Spleen (tissue), 7 donors: ENCODE measurements at regions not wholly inside any gene's neighbourhood (a gene's known extent, or its start where the extent isn't known, plus 50 kb on each side); places are given as distances from the start of the nearest gene placed in this dataset.
"Not testable (repeated sequence)": the region's sequence is repeated elsewhere in the genome, so short reads cannot be mapped to it uniquely, and the experiment has no call there.

Source experiments
- POLR2A ChIP-seq, 3 donors: fragments of 450-650 bp; IDR thresholded peaks; one replicate each; pipeline ENCODE4 v1.5.1; 2017; ENCODE audit warnings: antibody characterized with exemption in 3 of 3, mild to moderate bottlenecking in 1 of 3
- TF ChIP-seq, protein P1 (sequence below), 11 experiments: fragments of 200-600 bp in 7 of 11; fragments of 450-650 bp in 4 of 11; sonication (generic) in 4 of 11; IDR thresholded peaks in 8 of 11; conservative IDR thresholded peaks in 3 of 11; 1 replicate in 7 of 11; 2 replicates in 4 of 11; pipeline versions ENCODE4 v1.4.0 to v1.8.0; 2016 to 2021; ENCODE audit warnings: antibody characterized with exemption in 11 of 11, inconsistent platforms in 4 of 11, mild to moderate bottlenecking in 1 of 11
- donor health status: DM: no; HTN: no; CAD: no; lungs with moderate emphysema.
- donor health status: DM: no; HTN: no; CAD: no.
- donor health status: DM: no; HTN: no; CAD: no.

- TF ChIP-seq POLR2A (IDR thresholded peaks at IDR 0.05) = not testable (repeated sequence)
- TF ChIP-seq, protein P1, sequence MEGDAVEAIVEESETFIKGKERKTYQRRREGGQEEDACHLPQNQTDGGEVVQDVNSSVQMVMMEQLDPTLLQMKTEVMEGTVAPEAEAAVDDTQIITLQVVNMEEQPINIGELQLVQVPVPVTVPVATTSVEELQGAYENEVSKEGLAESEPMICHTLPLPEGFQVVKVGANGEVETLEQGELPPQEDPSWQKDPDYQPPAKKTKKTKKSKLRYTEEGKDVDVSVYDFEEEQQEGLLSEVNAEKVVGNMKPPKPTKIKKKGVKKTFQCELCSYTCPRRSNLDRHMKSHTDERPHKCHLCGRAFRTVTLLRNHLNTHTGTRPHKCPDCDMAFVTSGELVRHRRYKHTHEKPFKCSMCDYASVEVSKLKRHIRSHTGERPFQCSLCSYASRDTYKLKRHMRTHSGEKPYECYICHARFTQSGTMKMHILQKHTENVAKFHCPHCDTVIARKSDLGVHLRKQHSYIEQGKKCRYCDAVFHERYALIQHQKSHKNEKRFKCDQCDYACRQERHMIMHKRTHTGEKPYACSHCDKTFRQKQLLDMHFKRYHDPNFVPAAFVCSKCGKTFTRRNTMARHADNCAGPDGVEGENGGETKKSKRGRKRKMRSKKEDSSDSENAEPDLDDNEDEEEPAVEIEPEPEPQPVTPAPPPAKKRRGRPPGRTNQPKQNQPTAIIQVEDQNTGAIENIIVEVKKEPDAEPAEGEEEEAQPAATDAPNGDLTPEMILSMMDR (IDR thresholded peaks at IDR 0.05 in 8 of 11, conservative IDR thresholded peaks at IDR 0.05 in 3 of 11) = not testable (repeated sequence)
Observed at GRCh38 chrX:134071899-134072298, 86.5 kb upstream of the GPC3 start.
